Left colon (tissue), 2 donors: ENCODE measurements at regions not wholly inside any gene's neighbourhood (a gene's known extent, or its start where the extent isn't known, plus 50 kb on each side); places are given as distances from the start of the nearest gene placed in this dataset.
A peak's percentile ranks its signal among the peaks of the same experiment; 100 is the strongest.

Source experiments
- ATAC-seq: fragments of 200-7000 bp; cut with Tn5 transposase; one replicate; pipeline ENCODE4 v1.9.1; 2020; ENCODE audit warnings: mild to moderate bottlenecking, moderate library complexity
- DNase-seq, 2 donors: peaks; one replicate each; pipeline ENCODE4 v3.0.0-alpha.2; 2020
- intact Hi-C, 2 donors: fragments of 100-400 bp; cut with DNase I in 1 of 2; cut with micrococcal nuclease in 1 of 2; formaldehyde crosslinking; loops; one replicate each; pipeline versions ENCODE4 v1.11.2 to v1.14.0; 2022; cut with DNase I, micrococcal nuclease
- donor health status: DM: no; HTN: no; CAD: no.
- donor health status: DM: yes; HTN: yes; CAD: no.

DNA sequence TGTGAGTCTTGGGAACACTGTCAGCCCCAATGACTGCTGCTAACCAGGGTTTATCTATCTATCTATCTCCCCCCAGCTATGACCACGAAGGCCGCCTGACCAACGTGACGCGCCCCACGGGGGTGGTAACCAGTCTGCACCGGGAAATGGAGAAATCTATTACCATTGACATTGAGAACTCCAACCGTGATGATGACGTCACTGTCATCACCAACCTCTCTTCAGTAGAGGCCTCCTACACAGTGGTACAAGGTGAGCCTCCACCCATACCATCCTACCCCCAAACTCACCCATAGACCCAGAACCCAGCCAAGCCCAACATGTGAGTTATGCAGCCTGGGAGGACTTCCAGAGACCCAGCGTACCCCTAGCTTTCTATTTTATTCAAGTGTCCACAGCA, 65.4 kb upstream of the WWC1 start:
- intact Hi-C loops: no loop called here
- ATAC-seq: no peak
- DNase-seq: no peak

GRCh38 chr5:168227001-168227400, 64.4 kb upstream of the WWC1 start:
- intact Hi-C loops: no loop called here
- DNase-seq: no peak
- ATAC-seq: no peak

- no peak for DNase-seq
- ATAC-seq: no peak
Observed at GRCh38 chr5:168227973-168228615, 63.4 kb upstream of the WWC1 start.

DNA sequence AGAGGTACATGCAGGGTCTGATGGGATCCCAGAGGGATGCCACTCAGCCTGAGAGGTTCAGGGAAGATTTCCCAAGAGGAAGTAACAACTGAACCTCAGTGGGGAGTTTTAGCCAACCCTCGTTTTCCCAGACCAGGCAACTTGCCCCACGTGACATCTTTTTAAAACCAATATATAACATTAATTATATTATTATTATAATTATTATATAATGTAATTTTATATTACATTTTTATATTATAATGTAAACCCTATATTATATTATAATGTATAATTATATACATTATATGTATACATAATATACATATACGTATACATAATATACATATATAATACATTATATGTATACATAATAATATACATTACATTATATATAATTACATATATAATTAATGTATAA, 62.8 kb upstream of the WWC1 start:
- no peak for ATAC-seq
- no peak for DNase-seq
- intact Hi-C loops: no loop called here

More at GRCh38 chr5:168227973-168228615, 63.4 kb upstream of the WWC1 start:
- intact Hi-C loops: no loop called here

- intact Hi-C loops: no loop called here
- no peak for ATAC-seq
- DNase-seq: no peak
Observed at GRCh38 chr5:168234133-168234532, 57.3 kb upstream of the WWC1 start.

- ATAC-seq: peak; percentile 50
- DNase-seq: no peak
- intact Hi-C loops: no loop called here
Observed at GRCh38 chr5:168238463-168238862, 53.0 kb upstream of the WWC1 start.

DNA sequence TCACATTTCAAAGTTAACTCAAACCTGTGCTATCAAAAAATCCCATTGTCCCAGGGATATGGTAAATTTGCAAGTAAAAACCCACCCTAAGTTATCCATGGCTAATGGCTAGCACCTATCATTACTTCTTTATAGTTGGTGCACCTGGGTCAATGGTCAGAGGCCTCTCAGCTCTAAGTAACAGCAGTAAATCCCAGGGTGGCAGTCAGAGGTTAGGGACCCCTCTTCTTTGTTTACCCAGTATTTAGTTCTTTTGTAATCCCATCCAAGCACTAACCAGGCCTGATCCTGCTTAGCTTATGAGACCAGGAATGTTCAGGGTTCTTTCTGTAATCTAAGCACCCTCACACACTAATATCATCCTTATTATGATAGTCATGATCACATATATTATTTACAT, 52.1 kb upstream of the WWC1 start:
- DNase-seq (no peak), ATAC-seq (no peak)
- intact Hi-C loops: no loop called here
